ENCODE measurements at regions not wholly inside any gene's neighbourhood (a gene's known extent, or its start where the extent isn't known, plus 50 kb on each side); places are given as distances from the start of the nearest gene placed in this dataset.

GRCh38 chr13:111008351-111008750 lies 93.5 kb upstream of the ANKRD10 start:
- CTCF ChIA-PET: no interaction called here
- Histone ChIP-seq H4K20me1 (ENCODE audit: insufficient read depth) (no peaks in the 10 kb centered on the region), H3K79me2 (ENCODE audit: low read depth) (no peaks in the 10 kb centered on the region), H3K4me2 (no peak overlapping the region), H3K4me3 (no peak overlapping the region), H2AFZ (no peak overlapping the region), H3K9me3 (ENCODE audit: insufficient read depth, low read depth) (no peaks in the 10 kb centered on the region), H3K4me1 (replicated peaks; ENCODE audit: insufficient read depth) (no peaks in the 10 kb centered on the region), H3K36me3 (ENCODE audit: low read depth) (no peaks in the 10 kb centered on the region), H3F3A (ENCODE audit: insufficient read depth, low read depth) (no peaks in the 10 kb centered on the region), H3K27me3 (ENCODE audit: insufficient read depth, low read depth) (no peaks in the 10 kb centered on the region), H3K27ac (no peak overlapping the region), H3K9me2 (ENCODE audit: insufficient read depth) (no peaks in the 10 kb centered on the region)
- TF ChIP-seq CTCF (conservative IDR thresholded peaks at IDR 0.05): no peak
- no peak for TF ChIP-seq EZH2 (IDR thresholded peaks at IDR 0.05; ENCODE audit: low read depth)
- POLR2A ChIA-PET (ENCODE audit: unreplicated experiment): no interaction called here
- BruUV-seq (replicated peaks): no TSS peak
- DNase-seq: no peak
- intact Hi-C loops (cut with micrococcal nuclease; ENCODE audit: unreplicated experiment): no loop called here

- H3F3A ChIP-seq (ENCODE audit: insufficient read depth, low read depth): no peaks in the 10 kb centered on the region
- no peaks in the 10 kb centered on the region for H3K9me2 ChIP-seq (ENCODE audit: insufficient read depth)
- H3K4me3 ChIP-seq: no peak overlapping the region
- H3K27me3 ChIP-seq (ENCODE audit: insufficient read depth, low read depth): no peaks in the 10 kb centered on the region
- ChIA-PET CTCF (interaction anchor here (0.7 kb wide), 1 partner anchor 64 kb away, joined by 3 read pairs; no protein-coding TSS in a partner anchor), POLR2A (ENCODE audit: unreplicated experiment) (no interaction called here)
- TF ChIP-seq CTCF (conservative IDR thresholded peaks at IDR 0.05) (no peak), EZH2 (IDR thresholded peaks at IDR 0.05; ENCODE audit: low read depth) (no peak)
- no peaks in the 10 kb centered on the region for H4K20me1 ChIP-seq (ENCODE audit: insufficient read depth)
- no peak for DNase-seq
- no peaks in the 10 kb centered on the region for H3K9me3 ChIP-seq (ENCODE audit: insufficient read depth, low read depth)
- no TSS peak for BruUV-seq (replicated peaks)
- no peak overlapping the region for H3K4me2 ChIP-seq
- H2AFZ ChIP-seq: no peak overlapping the region
- no peaks in the 10 kb centered on the region for H3K4me1 ChIP-seq (replicated peaks; ENCODE audit: insufficient read depth)
- H3K27ac ChIP-seq: no peak overlapping the region
- H3K79me2 ChIP-seq (ENCODE audit: low read depth): no peaks in the 10 kb centered on the region
- intact Hi-C loops (cut with micrococcal nuclease; ENCODE audit: unreplicated experiment): no loop called here
- no peaks in the 10 kb centered on the region for H3K36me3 ChIP-seq (ENCODE audit: low read depth)
Measured at GRCh38 chr13:111007209-111007608, 92.3 kb upstream of the ANKRD10 start.

- H3K36me3 ChIP-seq (ENCODE audit: low read depth): no peaks in the 10 kb centered on the region
- no peaks in the 10 kb centered on the region for H3K9me3 ChIP-seq (ENCODE audit: insufficient read depth, low read depth)
- H2AFZ ChIP-seq: no peak overlapping the region
- no peak overlapping the region for H3K27ac ChIP-seq
- H3K4me1 ChIP-seq (replicated peaks; ENCODE audit: insufficient read depth): no peaks in the 10 kb centered on the region
- ChIA-PET POLR2A (ENCODE audit: unreplicated experiment) (no interaction called here), CTCF (interaction anchor here (0.7 kb wide), 1 partner anchor 63 kb away, joined by 3 read pairs; no protein-coding TSS in a partner anchor)
- H3K4me3 ChIP-seq: no peak overlapping the region
- H3F3A ChIP-seq (ENCODE audit: insufficient read depth, low read depth): no peaks in the 10 kb centered on the region
- TF ChIP-seq EZH2 (IDR thresholded peaks at IDR 0.05; ENCODE audit: low read depth): no peak
- no peaks in the 10 kb centered on the region for H4K20me1 ChIP-seq (ENCODE audit: insufficient read depth)
- no peaks in the 10 kb centered on the region for H3K9me2 ChIP-seq (ENCODE audit: insufficient read depth)
- H3K27me3 ChIP-seq (ENCODE audit: insufficient read depth, low read depth): no peaks in the 10 kb centered on the region
- no peak for DNase-seq
- no peak overlapping the region for H3K4me2 ChIP-seq
- H3K79me2 ChIP-seq (ENCODE audit: low read depth): no peaks in the 10 kb centered on the region
- intact Hi-C loops (cut with micrococcal nuclease; ENCODE audit: unreplicated experiment): no loop called here
- no TSS peak for BruUV-seq (replicated peaks)
Measured at GRCh38 chr13:111006506-111007031, 91.7 kb upstream of the ANKRD10 start.
